Right atrium auricular region (tissue), 2 donors: ENCODE measurements at regions not wholly inside any gene's neighbourhood (a gene's known extent, or its start where the extent isn't known, plus 50 kb on each side); places are given as distances from the start of the nearest gene placed in this dataset.

Experiments used
- DNase-seq: peaks from one replicate; pipeline ENCODE4 v3.0.0-alpha.2; 2019; ENCODE audit warnings: low spot score
- H3K27ac ChIP-seq, 2 donors: fragments of 200-600 bp; sonication (generic); 1 replicate in 1 of 2; 2 replicates in 1 of 2; pipeline ENCODE4 v1.5.1; 2016 to 2019
- H3K27me3 ChIP-seq, 2 donors: fragments of 200-600 bp; sonication (generic); one replicate each; pipeline versions ENCODE4 v1.5.1 to v1.6.0; 2017 to 2019
- H3K36me3 ChIP-seq: fragments of 200-600 bp; sonication (generic); one replicate; pipeline ENCODE4 v1.5.1; 2016
- H3K4me1 ChIP-seq, 2 donors: fragments of 200-600 bp; sonication (generic); one replicate each; pipeline versions ENCODE4 v1.5.1 to v1.6.0; 2017 to 2019
- H3K4me3 ChIP-seq, 2 donors: fragments of 200-600 bp; sonication (generic); 1 replicate in 1 of 2; 2 replicates in 1 of 2; pipeline ENCODE4 v1.5.1; 2017 to 2019; ENCODE audit warnings: mild to moderate bottlenecking in 1 of 2, moderate library complexity in 1 of 2
- H3K9me3 ChIP-seq, 2 donors: fragments of 200-600 bp; sonication (generic); one replicate each; pipeline ENCODE4 v1.5.1; 2019
- CTCF ChIP-seq, 2 donors: fragments of 200-600 bp; sonication (generic); IDR thresholded peaks; one replicate each; pipeline ENCODE4 v1.5.1; 2019; ENCODE audit warnings: antibody characterized with exemption in 2 of 2

- DNase-seq, result no peak
- TF ChIP-seq CTCF (IDR thresholded peaks at IDR 0.05), result no peak
- Histone ChIP-seq H3K36me3 (no peaks in the 10 kb centered on the region), H3K27ac (no peak overlapping the region), H3K4me1 (peaks cover 0 to 17% of the 10 kb centered on the region in 2 donors), H3K4me3 (no peak overlapping the region), H3K9me3 (no peaks in the 10 kb centered on the region), H3K27me3 (no peaks in the 10 kb centered on the region)
These were observed 56.1 kb upstream of the NECTIN1 start for GRCh38 chr11:119785131-119785530.

GRCh38 chr11:119784421-119784820 is 55.4 kb upstream of the NECTIN1 start:
- Histone ChIP-seq H3K36me3 (no peaks in the 10 kb centered on the region), H3K4me1 (peaks cover 0 to 24% of the 10 kb centered on the region in 2 donors)
- DNase-seq, result no peak

GRCh38 chr11:119783466-119784400 is 54.7 kb upstream of the NECTIN1 start:
- peaks cover 0 to 31% of the 10 kb centered on the region in 2 donors for H3K4me1 ChIP-seq
- no peak overlapping the region for H3K27ac ChIP-seq
- no peaks in the 10 kb centered on the region for H3K27me3 ChIP-seq
- DNase-seq, result no peak
- H3K4me3 ChIP-seq, result no peak overlapping the region
- H3K9me3 ChIP-seq, result no peaks in the 10 kb centered on the region
- TF ChIP-seq CTCF (IDR thresholded peaks at IDR 0.05), result no peak
- no peaks in the 10 kb centered on the region for H3K36me3 ChIP-seq

More at GRCh38 chr11:119784421-119784820, 55.4 kb upstream of the NECTIN1 start:
- Histone ChIP-seq H3K27me3 (no peaks in the 10 kb centered on the region), H3K4me3 (no peak overlapping the region), H3K9me3 (no peaks in the 10 kb centered on the region), H3K27ac (no peak overlapping the region)
- TF ChIP-seq CTCF (IDR thresholded peaks at IDR 0.05), result no peak

- no peaks in the 10 kb centered on the region for H3K9me3 ChIP-seq
- H3K27ac ChIP-seq, result no peak overlapping the region
- DNase-seq, result no peak
These were observed 53.7 kb upstream of the NECTIN1 start for GRCh38 chr11:119782739-119783072.

GRCh38 chr11:119782006-119782738 is 53.2 kb upstream of the NECTIN1 start:
- peaks cover 0 to 36% of the 10 kb centered on the region in 2 donors for H3K4me1 ChIP-seq
- H3K27ac ChIP-seq, result no peak overlapping the region
- H3K9me3 ChIP-seq, result no peaks in the 10 kb centered on the region
- no peaks in the 10 kb centered on the region for H3K27me3 ChIP-seq
- DNase-seq, result no peak
- H3K36me3 ChIP-seq, result no peaks in the 10 kb centered on the region
- no peak overlapping the region for H3K4me3 ChIP-seq
- TF ChIP-seq CTCF (IDR thresholded peaks at IDR 0.05), result no peak

More at GRCh38 chr11:119782739-119783072, 53.7 kb upstream of the NECTIN1 start:
- Histone ChIP-seq H3K27me3 (no peaks in the 10 kb centered on the region), H3K4me3 (no peak overlapping the region), H3K36me3 (no peaks in the 10 kb centered on the region), H3K4me1 (peaks cover 0 to 36% of the 10 kb centered on the region in 2 donors)
- TF ChIP-seq CTCF (IDR thresholded peaks at IDR 0.05), result no peak
